ENCODE measurements at regions not wholly inside any gene's neighbourhood (a gene's known extent, or its start where the extent isn't known, plus 50 kb on each side); places are given as distances from the start of the nearest gene placed in this dataset.

DNA sequence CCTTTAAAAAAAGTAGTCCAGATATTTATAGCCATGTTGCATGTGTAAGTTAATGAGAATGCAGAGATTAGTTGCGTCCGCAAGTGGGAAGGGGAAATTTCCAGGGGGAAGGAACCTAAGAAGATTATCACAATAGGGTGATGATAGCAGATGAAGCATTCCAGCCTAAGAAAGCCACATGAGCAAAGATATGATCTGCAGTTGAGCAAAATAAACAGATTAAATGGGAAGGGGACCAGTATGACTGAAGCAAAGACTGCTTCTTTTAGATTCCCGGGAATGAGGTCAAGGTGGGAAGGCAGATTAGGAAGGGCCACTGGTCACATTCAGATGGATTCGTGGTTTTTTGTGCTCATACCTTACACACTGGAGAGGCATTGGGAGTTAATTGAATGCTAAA lies 154.6 kb upstream of the CDH2 start:
- TF ChIP-seq GATA3 (IDR thresholded peaks at IDR 0.05; ENCODE audit: low read depth, low read length) (no peak), GATA2 (IDR thresholded peaks at IDR 0.05; ENCODE audit: low read depth, low read length) (no peak)

DNA sequence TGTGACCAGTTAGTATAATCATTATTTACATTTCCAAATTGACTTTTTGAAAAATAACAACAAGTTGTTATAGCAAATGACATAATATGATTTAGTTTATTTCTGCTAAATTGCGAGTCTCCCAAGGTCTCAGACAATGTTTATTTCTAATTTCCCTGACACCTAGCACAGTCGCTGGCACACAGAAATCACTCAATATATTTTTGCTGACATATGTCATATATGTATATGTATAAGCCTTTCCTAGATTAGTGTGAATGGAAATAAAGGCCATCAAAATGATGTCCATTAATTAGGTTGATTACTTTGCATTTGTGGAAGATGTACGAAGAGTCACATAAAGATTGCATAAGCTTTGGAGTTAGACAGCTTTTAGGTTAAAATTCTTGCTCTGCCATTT lies 136.7 kb upstream of the CDH2 start:
- TF ChIP-seq GATA2 (IDR thresholded peaks at IDR 0.05; ENCODE audit: low read depth, low read length) (no peak), GATA3 (IDR thresholded peaks at IDR 0.05; ENCODE audit: low read depth, low read length) (no peak)

DNA sequence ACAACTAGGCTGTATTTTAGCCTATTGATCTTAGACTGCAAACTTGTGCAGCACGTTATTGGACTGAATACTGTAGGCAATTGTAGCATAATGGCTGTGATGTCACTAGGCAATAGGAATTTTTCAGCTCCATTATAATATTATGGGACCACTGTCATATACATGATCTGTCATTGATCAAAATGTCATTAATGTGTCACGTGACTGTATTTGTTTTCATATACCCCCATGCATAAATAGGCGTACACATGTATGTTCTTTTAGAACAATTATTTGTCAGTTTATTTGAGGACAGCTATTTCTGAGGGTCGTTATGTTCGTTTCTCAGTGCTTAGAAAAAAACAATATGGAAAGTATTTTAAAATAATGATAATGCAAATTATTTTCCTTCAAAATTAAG lies 111.9 kb upstream of the CDH2 start:
- no peak for TF ChIP-seq GATA3 (IDR thresholded peaks at IDR 0.05; ENCODE audit: low read depth, low read length)
- TF ChIP-seq GATA2 (IDR thresholded peaks at IDR 0.05; ENCODE audit: low read depth, low read length) = no peak

DNA sequence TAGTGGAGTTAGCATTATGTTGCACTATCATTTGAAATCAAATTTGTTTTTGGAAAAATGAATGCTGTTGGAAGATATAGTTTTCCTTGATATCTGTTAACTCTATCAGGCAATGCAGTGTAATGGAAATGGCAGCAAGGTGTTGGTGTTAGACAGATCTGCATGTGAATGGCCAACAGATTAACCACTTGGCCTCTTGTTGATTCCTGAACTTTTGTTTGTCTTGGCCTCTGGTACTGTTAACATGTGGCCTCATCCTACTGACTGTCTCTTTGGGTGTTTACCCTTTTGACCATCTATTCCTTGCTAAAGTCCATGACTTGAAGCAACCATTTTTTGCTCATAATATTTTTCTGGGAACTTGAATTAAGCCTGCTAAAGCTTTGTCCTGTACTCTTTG lies 110.2 kb upstream of the CDH2 start:
- TF ChIP-seq GATA3 (IDR thresholded peaks at IDR 0.05; ENCODE audit: low read depth, low read length) (no peak), GATA2 (IDR thresholded peaks at IDR 0.05; ENCODE audit: low read depth, low read length) (no peak)

DNA sequence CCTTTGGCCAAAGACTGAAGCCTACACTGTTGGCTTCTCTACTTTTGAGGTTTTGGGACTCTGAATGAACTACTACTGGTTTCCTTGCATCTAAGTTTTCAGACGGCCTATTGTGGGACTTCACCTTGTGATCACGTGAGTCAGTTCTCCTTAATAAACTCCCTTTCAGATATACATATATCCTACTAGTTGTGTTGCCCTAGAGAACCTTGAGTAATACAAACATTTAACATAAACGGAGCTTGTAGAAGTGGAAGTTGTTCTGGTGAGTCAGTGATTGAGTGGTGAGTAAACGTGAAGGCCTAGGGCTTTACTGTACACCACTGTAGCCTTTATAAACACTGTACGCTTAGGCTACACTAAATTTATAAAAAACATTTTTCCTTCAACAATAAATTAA lies 107.2 kb upstream of the CDH2 start:
- TF ChIP-seq GATA3 (IDR thresholded peaks at IDR 0.05; ENCODE audit: low read depth, low read length) = no peak
- TF ChIP-seq GATA2 (IDR thresholded peaks at IDR 0.05; ENCODE audit: low read depth, low read length) = no peak

DNA sequence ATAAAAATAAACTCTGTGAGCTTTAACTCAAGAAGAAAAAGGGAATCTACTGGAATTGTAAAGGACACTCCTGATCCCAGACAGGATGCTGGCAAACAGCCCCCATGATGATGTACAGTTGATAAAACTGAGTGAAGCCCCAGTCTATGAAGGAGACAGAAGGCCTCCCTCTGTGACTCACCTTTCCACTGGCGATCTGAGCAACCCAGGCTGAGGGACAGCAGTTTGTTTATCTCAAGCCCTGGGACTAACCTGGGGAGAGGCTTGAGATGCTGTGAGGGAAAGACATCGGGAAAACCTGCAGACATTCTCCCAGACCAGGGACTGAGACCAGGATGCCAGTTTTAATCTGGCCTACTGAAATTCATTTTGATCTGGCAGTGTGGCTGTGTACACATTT lies 104.5 kb upstream of the CDH2 start:
- TF ChIP-seq GATA2 (IDR thresholded peaks at IDR 0.05; ENCODE audit: low read depth, low read length) (no peak), GATA3 (IDR thresholded peaks at IDR 0.05; ENCODE audit: low read depth, low read length) (no peak)

DNA sequence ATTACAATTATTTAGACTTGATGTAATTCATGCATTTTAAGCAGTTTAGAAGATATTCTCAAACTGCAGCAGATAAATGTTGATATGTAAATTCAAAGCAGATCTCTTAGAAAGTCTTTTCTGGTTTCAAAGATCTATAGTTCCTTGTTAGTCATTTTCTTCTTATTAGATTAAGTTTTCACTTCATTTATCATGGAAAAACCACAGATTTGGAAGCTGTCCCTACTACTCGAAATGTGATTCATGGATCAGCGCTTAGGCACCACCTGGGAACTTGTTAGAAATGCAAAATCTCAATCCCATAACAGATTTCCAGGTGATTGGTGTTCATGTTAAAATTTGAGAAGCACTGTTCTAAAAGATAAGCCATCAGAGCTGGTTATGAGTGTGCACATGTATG lies 92.8 kb upstream of the CDH2 start:
- TF ChIP-seq GATA2 (IDR thresholded peaks at IDR 0.05; ENCODE audit: low read depth, low read length) (no peak), GATA3 (IDR thresholded peaks at IDR 0.05; ENCODE audit: low read depth, low read length) (no peak)

DNA sequence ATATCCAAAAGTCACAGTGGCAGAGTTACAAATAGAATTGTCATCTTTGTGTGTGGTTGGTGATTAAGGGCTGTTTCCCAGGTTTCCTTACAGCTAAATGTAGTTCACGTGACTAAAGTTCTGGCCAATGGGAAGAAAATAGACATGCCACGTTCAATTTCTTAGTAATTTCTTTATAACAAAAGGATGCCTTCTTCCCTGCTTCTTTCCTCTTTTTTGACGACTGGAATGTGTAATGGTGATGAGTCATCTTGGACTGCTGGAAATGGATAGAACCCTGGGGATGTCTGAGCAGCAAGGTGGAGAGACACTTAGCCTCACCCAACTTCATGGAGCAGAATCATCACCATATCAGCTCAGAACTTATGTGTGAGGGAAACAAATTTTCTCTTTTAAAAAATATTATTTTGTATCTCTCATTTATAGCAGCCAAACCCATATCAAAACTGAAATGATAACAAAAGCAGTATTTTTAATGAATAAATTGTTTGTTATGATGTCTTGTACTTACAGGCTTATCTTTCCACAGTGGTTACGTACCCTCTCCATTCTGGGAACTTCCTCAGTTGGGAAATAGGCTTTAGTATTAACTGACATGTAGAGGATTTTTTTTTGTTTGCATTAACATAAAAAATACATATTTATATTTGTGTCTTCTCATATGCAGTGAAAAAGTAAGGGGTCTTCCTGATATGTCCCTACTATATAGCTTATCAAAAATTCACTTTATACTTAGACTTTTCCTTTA lies 91.1 kb upstream of the CDH2 start:
- TF ChIP-seq GATA2 (IDR thresholded peaks at IDR 0.05; ENCODE audit: low read depth, low read length) (no peak), GATA3 (IDR thresholded peaks at IDR 0.05; ENCODE audit: low read depth, low read length) (no peak)

DNA sequence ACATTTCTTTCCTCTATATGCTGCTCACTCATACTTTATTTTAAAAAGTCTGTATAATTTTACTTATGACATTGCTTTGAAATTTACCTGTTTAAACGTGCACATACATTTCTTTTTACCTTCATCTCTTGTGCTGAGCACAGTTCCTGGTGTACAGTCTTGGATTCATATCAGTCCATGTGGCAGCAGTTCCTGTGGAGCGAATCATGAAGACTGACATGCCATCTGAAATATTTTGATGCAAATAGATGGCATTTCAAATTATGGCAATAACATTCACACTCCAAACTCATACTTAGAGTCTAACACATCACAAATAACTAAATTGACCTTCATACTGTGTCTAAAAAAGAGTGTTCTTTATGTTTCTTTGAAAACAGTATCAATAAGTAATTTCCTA lies 90.3 kb upstream of the CDH2 start:
- TF ChIP-seq GATA3 (IDR thresholded peaks at IDR 0.05; ENCODE audit: low read depth, low read length) (no peak), GATA2 (IDR thresholded peaks at IDR 0.05; ENCODE audit: low read depth, low read length) (no peak)

DNA sequence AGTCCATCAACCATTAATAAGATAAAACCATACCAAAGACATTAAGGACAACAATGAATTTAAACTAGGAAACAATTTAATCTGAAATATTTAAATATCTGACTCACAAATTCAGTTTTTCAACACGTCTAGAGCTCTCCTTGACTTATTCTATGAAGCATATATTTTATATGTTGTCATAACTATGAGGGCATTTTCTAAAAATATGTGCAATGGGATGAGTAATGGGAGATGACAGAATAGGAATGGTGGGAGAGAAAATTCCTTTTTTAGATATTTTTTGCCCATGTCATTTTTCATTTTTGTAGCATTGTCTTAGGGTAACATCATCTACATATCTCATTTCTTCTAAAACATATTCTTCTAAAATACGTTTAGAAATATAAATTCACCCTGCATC lies 79.2 kb upstream of the CDH2 start:
- TF ChIP-seq GATA2 (IDR thresholded peaks at IDR 0.05; ENCODE audit: low read depth, low read length) (no peak), GATA3 (IDR thresholded peaks at IDR 0.05; ENCODE audit: low read depth, low read length) (no peak)

DNA sequence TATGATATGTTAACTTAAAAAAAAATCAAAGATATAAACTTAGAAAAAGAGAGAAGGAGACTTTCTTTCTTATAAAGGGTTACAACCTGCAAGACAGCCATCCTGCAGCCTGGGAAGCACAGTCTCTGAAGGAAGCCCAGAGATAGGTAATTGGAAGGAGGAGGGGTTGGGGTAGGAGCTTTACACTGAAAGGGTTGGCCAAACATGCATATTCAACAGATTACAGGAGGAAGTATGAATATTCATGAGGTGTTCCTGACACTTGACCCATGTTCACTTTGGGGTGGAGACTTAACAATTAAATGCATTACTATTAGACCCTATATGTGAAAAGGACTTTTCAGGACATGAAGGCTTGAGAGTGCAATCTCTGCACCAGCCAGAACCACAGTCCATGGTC lies 71.7 kb upstream of the CDH2 start:
- TF ChIP-seq GATA2 (IDR thresholded peaks at IDR 0.05; ENCODE audit: low read depth, low read length) = no peak
- no peak for TF ChIP-seq GATA3 (IDR thresholded peaks at IDR 0.05; ENCODE audit: low read depth, low read length)

DNA sequence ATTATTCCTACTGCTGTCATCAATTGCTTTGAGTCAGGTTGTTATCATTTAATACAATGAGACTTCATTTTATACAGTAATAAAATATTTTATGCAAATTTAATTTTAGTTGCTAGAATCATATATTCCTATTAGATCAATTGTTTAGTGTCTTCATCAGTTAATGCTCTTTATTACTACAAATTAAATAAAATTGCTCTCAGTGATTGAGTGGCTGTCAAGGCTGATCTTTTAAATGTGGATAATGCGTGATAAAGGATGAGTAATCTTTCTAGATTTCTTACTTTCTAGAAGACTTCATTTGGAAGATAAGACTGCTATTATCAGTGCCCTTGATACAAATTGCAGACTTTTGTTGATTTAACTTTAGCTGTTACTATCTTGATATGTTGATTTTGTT lies 59.6 kb upstream of the CDH2 start:
- no peak for TF ChIP-seq GATA3 (IDR thresholded peaks at IDR 0.05; ENCODE audit: low read depth, low read length)
- TF ChIP-seq GATA2 (IDR thresholded peaks at IDR 0.05; ENCODE audit: low read depth, low read length) = no peak

Measured in SH-SY5Y (cell line).